Fibroblast of mammary gland (primary cell): ENCODE measurements at regions not wholly inside any gene's neighbourhood (a gene's known extent, or its start where the extent isn't known, plus 50 kb on each side); places are given as distances from the start of the nearest gene placed in this dataset.
"Not testable (repeated sequence)": the region's sequence is repeated elsewhere in the genome, so short reads cannot be mapped to it uniquely, and the experiment has no call there.

Experiments
- DNase-seq: peaks from one replicate; pipeline ENCODE4 v3.0.0-alpha.2; 2010; ENCODE audit warnings: low read depth
- H3K4me3 ChIP-seq: 2 replicates; pipeline ENCODE4 v1.5.1; 2011; ENCODE audit warnings: low read depth, mild to moderate bottlenecking, low read length, moderate library complexity; ENCODE audit not compliant: control insufficient read depth
- TF ChIP-seq, protein P1 (sequence below): conservative IDR thresholded peaks from 2 replicates; pipeline ENCODE4 v1.5.1; 2011; ENCODE audit warnings: low read depth, low read length, inconsistent platforms; ENCODE audit not compliant: control insufficient read depth, insufficient read depth

DNA sequence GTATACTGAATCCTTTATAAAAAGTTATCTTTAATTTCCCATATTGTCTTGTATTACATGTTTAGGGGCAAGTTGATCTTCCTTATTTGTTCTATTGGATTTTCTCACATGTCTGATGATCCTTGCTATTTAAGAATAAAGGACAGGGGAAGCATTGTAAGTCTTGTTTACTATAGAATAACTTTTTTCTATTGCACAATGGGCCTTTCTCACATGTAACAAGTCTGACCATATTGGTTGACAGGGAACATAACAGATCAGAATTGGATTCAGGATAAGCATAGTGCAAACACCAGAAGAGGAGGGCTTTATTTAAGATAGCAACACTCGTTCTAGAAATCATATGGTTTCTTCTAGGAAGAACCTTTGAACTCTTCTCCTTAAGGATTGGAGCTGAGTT is 257.9 kb upstream of the RBMS3 start:
- TF ChIP-seq, protein P1, sequence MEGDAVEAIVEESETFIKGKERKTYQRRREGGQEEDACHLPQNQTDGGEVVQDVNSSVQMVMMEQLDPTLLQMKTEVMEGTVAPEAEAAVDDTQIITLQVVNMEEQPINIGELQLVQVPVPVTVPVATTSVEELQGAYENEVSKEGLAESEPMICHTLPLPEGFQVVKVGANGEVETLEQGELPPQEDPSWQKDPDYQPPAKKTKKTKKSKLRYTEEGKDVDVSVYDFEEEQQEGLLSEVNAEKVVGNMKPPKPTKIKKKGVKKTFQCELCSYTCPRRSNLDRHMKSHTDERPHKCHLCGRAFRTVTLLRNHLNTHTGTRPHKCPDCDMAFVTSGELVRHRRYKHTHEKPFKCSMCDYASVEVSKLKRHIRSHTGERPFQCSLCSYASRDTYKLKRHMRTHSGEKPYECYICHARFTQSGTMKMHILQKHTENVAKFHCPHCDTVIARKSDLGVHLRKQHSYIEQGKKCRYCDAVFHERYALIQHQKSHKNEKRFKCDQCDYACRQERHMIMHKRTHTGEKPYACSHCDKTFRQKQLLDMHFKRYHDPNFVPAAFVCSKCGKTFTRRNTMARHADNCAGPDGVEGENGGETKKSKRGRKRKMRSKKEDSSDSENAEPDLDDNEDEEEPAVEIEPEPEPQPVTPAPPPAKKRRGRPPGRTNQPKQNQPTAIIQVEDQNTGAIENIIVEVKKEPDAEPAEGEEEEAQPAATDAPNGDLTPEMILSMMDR, result no peak
- H3K4me3 ChIP-seq, result no peak overlapping the region
- no peak for DNase-seq

DNA sequence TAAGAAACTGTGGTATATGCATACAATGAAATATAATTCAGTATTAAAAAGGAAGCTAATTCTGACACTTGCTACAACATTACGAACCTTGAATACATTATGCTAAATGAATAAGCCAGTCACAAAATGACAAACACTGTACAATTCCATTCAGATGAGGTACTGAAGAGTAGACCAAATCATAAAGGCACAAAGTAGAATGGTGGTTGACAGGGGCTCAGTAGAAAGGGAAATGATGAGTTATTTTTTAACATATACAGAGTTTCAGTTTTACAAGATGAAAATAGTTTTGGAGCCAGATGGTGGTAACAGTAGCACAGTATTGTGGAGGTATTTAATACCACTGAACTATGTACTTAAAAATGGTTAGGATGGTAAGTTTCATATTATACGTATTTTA is 254.6 kb upstream of the RBMS3 start:
- H3K4me3 ChIP-seq, result no peak overlapping the region
- TF ChIP-seq, protein P1, result no peak
- DNase-seq, result no peak

DNA sequence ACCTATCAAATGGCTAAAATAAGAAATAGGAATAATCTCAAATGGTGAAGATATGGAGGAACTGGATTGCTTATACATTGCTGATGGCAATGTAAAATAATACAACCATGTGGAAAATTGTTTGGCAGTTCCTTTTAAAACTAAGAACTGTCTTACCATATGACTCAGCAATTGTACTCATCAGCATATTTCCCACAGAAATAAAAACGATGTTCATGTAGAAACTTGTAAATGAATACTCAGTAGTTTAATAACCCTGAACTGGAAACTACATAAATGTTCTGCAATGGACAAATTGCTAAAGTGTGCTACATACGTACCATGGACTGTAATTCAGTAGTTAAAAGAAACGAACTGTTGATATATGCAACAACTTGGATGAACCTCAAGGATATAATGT is 253.9 kb upstream of the RBMS3 start:
- TF ChIP-seq, protein P1, result no peak
- H3K4me3 ChIP-seq, result no peak overlapping the region
- peak; percentile 19 for DNase-seq

DNA sequence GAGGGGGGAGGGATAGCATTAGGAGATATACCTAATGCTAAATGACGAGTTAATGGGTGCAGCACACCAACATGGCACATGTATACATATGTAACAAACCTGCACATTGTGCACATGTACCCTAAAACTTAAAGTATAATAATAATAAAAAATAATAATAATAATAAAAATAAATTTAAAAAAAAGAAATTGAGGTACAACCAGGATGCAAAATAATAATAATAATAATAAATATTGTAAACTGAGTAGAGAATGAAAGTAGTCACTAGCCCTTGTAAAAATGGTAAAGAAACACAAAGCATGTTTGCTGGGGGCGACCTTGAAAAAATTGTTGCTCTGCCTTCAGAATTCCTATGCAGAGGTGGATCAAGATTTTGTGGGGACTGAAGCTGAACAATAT is 249.7 kb upstream of the RBMS3 start:
- DNase-seq, result not testable (repeated sequence)

DNA sequence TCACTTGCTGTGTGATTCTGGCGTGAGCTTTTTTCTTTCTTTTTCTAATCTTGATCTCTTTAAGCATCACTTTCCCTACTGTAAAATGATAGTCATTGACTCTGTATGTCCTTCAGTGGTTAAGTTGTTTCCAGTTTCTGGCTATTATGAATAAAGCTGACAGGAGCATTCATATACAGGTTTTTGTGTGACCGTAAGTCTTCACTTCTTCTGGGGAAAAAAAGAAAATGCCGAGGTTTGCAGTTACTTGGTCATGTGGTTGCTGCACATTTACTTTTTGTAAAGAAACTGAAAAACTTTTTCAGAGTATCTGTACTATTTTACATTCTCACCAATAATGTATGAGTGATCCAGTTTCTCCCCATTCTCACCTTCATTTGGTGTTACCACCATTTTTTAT is 247.4 kb upstream of the RBMS3 start:
- DNase-seq, result no peak
- TF ChIP-seq, protein P1, result no peak
- no peak overlapping the region for H3K4me3 ChIP-seq

More for the DNA sequence above, 249.7 kb upstream of the RBMS3 start:
- H3K4me3 ChIP-seq, result not testable (repeated sequence)

DNA sequence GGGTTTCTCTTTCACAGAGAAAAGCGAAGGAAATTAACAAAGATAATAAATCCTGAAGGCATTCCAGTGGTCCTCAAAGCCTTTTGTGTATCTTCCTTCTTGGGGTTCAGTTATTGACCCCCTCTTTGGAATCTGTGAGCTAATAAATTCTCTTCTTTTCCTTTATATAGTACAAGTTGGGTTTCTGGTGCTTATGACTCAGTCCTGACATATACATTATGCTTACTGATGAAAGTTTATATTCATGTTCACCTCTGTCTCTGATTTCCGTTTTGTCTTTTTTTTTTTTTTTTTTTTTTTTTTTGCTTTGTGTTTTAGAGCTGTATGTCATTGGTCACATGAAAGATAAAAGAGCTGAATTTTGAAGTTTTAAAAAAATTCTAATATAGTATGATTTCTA is 230.7 kb upstream of the RBMS3 start:
- no peak overlapping the region for H3K4me3 ChIP-seq
- TF ChIP-seq, protein P1, result no peak
- DNase-seq, result no peak

DNA sequence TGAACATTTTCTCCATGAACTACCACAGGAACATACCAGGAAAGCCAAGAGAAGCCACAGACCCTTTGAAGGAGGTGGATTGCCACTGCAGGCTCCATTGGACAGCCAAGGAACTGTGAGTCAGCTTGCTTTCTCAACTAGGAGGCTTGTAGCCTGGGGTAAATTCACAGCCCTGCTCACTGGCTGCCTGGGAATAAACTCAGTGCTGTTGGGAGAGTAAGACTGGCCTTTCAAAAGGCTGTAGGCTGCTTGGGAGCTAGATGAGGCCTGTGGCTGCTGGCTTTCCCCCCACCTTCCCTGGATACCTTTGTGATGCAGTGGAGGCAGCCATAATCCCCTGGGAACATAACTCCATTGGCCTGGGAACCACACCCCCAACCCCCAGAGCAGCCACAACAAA is 223.5 kb upstream of the RBMS3 start:
- DNase-seq, result peak; percentile 67
- H3K4me3 ChIP-seq, result no peak overlapping the region
- TF ChIP-seq, protein P1, result no peak
